Cerebellar cortex (tissue), 1 donor: ENCODE measurements at regions not wholly inside any gene's neighbourhood (a gene's known extent, or its start where the extent isn't known, plus 50 kb on each side); places are given as distances from the start of the nearest gene placed in this dataset.
A peak's percentile ranks its signal among the peaks of the same experiment; 100 is the strongest.

Source experiments
- DNase-seq: peaks from one replicate; pipeline ENCODE4 v3.0.0-alpha.2; 2015; ENCODE audit warnings: low spot score

DNA sequence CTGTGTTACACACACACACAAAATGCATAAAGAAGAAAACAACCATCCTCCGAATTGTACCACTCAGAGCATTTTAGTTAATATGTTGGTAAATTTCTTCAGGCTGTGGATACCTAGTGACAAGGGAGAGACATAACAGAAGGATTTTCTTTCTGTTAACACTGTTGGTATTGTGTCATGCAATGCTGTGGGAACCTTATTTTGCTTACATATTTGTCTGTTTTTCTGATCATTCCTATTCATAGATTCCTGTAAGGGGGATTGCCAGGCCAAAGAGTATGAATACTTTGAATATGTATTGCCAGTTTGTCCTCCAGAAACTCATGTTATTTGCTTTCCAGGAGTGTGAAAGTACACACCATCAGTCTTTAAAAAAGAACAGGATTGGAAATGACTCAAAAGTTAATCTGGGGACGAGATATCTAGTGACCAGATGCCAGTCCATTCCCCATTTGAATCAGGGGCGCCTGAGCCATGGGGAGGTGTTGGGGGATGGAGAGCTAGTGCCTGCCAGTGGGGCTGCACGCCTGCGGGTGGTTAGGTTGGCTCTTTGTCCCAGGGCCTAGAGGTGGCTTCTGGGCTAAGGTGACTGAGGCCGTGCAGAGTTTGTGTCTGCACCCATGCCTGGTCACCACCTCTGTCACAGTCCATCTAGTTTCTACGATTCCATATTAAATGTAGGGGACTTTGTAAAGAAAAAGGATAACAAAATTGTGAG lies 142.0 kb downstream of the PTPN20 start:
- no peak for DNase-seq

DNA sequence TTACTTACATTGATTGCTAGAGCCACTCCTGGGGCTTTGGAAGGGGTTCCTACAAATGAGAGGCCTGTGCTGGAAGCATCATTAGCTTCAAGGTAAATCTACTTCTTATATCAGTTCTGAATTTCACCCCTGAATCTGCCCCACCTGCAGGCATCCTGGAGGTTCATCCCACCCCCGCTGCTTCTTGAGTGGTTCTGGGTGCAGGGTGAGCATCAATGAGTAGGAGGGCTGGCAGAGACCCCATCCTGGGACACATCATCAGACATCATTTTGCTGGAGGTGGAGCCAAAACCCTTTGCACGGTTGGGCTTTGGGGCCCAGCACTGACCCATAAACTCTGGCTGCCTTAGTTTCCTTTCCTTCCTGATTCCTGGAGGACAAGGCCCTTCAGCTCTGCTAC lies 143.7 kb downstream of the PTPN20 start:
- no peak for DNase-seq

DNA sequence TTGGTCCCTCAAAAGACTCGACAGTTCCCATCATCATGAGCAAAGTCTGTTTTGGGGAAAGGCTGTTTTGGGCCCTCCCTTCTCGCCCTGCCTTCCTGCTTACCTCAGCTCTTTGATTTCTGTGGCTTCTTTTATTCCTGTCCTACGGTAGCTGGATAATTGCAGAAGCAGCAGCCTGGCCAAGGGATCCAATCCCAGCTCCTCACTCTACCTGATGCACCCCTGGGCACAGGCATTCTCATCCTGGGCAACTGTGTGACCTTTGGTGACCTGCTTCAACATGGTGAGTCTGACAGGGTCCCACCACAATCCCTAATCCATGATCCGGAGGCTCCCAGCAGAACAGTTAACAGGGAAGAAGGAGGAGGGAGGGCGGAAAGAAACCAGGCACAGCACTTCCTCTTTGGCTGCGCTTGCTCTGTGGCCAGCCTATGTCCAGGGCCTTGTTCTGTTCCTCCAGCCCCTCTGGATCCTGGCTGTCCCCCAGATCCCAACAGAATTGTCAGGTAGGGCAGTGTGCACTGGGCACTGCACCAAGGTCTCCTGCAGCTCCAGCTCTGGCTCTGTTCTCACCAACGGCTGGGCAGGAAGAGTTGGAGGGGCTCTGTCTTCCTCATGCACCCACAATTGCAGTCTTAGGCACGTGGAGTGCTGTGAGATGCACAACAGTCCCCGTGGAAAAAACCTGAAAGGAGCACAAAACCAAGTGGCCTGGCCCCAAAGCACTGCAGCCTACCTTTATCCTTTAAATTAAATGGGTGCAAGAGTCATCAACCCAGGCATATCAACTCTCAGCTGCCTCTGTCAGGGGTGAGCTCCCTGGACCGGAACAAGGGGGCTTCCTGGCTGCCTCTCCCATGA lies 144.4 kb downstream of the PTPN20 start:
- DNase-seq: peak; percentile 1

DNA sequence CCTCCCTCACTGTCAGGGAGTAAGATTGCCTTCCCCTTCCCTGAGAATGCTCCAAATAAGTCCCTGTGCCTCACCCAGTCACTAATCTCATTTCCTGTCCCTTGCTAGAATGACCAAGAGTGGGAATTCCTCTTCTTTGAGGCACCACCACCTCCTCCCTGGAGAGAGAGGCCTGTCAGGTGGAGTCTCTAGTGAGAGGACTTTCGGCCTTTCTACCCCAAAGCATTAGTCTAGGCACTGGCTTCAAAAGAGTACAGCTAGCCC lies 145.0 kb downstream of the PTPN20 start:
- no peak for DNase-seq

DNA sequence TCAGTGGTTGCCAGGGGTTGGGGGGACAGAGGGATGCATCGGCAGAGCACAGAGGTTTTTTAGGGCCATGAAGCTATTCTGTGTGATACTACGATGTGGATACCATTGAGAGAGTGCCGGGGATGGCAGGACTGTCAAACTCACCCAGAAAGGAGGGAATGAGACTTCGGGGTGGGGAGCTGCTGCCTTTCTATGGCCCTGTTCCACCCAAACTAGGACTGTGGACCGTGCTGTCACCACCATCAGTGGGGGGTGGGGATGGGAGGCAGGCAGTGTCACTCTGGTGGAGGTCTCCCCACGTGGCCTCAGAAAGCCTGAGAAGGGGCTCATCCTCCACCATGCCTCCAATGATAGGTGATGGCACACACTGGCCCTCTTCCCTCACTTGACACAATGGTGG lies 146.2 kb downstream of the PTPN20 start:
- no peak for DNase-seq

DNA sequence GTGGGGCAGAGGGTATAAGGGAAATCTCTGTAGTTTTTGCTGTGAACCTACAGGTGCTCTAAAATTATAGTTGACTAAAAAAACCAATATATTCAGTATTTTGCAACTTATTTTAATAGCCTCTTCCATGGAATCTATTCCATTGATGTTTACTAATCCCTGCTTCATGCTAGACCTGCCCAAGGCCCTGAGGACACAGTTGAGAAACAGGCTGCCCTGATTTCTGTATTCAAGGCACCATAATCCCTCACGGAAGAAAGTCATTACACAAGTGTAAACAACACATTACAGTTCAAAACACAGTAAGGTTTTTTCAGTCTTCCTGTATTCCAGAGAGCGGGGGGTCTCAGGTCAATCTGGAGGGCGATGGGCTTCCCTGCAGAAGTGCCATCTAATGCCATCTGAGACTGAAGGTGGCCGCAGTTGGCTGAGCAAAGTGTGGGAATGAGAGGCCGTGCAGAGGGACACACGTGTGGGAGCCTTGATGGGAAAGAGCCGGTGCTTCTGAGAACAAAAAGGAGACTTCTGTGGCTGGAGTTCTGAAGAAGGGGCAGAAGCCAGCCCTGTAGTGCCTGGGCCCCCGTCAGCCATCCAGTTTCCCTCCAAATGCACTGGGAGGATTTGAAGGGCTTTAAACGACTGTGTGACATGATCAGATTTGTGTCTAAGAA lies 146.9 kb downstream of the PTPN20 start:
- DNase-seq: no peak

DNA sequence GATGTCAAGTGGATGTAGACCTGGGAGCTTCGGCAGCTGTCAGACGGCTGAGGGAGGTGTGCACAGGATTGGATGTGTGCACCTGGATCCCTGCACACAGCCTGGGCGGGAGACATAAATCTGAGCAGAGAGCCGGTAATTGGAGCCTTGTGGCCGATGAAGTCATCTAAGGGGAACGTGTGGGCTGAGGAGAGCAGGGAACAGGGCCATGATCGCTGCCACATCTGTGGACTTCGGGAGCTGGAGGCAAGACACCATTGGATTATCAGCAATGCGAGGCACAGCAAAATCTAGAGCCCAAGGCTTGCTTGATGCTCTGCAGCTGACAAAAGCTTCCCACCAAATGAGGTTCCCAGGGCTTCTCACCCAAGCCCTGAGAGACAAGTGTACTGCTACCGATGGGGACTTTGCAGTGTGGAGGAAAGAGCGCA lies 147.7 kb downstream of the PTPN20 start:
- no peak for DNase-seq

DNA sequence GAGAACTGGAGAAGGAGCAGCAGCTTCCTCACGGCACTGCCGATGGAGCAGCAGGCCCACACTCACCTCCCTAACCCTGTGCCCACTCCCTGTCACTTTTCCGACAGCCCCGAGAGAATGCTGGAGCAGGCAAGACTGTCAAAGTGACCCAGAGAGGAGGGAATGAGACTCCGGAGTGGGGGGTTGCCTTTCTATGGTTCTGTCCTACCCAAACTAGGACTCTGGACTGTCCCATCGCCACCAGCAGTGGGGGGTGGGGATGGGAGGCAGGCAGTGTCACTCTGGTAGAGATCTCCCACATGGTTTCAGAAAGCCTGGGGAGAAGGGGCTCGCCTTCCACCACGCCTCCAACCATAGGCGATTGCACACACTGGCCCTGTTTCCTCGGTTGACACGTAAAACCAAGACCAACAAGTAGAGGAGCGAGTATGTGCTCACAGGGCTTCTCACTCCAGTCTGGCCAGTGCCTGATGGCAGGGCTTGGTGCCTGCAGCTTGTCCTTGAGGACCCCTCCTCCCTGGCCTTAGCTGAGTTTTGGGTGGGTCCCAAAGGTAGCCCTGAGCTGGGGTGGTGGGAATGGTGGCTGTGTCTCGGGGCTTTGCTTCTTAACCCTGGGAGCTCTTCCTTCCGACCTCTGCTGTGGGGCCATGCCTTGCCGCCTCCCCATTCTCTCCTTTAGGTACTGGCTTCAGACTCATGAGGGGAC lies 148.5 kb downstream of the PTPN20 start:
- no peak for DNase-seq

DNA sequence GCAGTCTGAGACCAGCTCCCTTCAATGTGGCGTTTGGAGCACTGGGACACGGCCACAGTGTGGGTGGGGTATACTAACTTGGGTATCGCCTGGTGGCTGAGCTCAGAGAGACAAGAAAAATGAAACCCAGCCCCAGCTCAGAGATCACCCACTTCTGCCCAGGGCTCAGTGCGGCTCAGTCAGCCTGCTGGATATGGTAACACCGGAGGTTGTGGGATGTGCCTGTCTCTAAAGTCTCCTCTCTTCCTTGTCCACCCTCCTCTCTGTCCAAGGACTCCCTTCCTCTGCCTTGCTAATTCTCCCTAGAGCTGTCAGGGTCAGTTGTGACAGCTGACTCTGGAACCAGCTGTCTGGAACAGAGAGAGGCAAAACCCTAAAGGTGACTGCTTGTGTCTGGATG lies 149.1 kb downstream of the PTPN20 start:
- no peak for DNase-seq

DNA sequence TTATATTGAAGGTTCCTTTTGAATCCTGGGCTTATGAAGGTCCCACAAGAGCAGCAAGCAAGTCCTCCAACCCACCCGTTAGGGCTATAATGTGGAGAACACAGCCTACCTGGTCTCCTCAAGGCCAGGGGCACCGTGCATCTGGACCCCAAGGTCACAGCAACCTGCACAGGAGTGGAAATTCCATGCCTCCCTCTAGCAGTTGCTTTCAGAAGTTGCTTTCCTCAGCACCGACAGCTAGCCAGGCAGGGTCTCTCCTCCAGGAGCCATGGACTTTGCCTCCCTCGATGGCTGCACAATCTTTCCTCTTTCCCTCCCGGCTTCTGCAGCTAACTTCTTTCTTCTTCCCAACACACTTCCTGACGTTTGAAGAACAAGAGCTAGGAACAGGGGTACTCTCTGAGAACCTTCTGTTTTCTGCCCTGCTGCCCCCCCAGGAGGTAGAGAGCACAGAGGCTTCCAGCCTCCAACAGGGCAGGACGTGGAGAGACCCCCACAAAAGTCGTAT lies 149.8 kb downstream of the PTPN20 start:
- DNase-seq: no peak

DNA sequence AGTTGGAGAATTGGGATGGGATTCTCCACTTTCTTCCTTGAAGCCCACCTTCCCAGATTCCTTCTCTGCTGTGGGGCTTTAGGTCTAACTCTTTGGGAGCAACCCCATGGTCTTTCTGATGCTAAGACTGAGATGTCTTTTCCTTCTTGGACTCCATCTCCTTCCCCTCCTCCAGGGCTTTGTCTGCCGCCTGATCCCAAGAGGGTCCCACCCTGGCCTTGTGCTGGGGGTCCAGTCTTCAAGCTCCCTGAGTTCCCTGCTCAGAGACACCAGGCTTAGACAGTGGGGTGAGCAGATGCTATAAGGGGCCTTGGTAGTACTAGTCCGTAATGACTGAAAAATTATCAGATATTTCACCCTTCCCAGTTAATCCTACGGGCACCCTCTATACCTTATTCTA lies 150.5 kb downstream of the PTPN20 start:
- DNase-seq: no peak

DNA sequence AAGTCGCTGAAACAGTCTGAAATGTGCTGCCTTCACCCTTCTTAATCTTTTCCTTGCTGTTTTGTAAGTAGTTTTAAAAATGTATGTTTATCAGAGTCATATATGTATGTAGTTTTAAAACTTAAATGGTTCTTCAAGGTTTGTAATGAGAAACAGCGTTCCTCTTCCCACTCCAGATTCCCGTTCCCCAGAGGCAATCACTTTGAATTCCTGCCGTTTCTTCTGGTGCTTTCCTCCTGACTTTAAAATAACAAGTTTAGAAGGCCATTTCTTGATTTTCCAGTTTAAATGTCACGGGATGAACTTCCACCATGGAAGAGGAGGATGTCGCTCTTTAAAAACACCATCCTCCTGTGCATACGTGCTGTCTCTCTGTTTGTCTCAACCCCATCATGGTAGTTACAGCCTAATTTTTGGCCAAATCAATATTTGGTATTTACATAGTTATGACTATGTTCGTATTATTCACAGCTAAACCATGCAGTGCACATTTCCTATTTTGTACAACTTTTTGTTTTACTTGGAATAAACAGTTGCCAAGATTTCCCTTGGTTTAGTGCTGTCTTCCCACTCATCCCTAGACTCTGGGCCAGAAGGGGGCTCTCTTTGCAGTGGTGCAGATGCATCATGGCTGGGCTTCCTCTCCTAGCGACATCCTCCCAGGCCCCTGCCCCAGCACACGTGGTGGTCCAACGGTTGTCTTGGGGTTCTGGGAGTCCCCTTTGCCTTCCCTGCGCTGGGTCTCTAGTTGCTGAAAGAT lies 151.4 kb downstream of the PTPN20 start:
- DNase-seq: peak; percentile 4

DNA sequence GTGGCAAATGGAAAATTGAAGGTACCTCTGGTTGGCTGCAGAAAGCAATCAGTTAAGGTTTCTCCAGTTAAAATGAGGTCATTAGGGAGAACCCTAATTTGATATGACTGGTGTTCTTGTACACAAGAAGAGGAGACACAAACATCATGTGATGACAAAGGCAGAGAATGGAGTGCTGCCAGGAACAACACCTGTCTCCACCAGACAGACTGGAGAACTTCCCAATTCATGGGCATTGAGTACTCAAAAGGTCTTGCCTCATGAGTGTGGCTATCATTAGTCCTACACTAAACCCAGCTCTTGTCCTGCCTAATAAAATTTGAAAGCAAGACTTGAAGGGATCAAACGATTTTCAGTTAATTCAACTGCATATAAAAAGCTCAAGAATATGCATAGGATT lies 152.6 kb downstream of the PTPN20 start:
- peak; percentile 72 for DNase-seq

DNA sequence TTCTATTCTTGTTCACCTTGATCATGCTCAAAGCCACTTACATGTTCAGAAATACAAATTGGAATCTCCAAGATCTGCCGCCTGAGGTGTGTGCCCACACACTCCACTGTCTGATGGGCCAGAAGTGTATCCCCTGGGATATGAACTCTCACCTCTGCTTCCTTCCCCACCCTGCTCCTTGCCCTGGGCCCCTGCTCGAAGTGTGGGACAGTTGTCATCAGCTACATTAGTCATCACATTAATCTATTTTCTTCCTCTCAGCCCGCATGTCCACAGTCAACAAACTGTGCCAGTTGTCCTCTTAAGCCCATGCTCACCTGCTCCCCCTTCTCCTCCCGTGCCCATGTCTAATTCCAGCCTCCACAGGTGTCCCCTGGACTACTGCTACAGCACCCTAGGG lies 154.7 kb downstream of the PTPN20 start:
- DNase-seq: no peak

DNA sequence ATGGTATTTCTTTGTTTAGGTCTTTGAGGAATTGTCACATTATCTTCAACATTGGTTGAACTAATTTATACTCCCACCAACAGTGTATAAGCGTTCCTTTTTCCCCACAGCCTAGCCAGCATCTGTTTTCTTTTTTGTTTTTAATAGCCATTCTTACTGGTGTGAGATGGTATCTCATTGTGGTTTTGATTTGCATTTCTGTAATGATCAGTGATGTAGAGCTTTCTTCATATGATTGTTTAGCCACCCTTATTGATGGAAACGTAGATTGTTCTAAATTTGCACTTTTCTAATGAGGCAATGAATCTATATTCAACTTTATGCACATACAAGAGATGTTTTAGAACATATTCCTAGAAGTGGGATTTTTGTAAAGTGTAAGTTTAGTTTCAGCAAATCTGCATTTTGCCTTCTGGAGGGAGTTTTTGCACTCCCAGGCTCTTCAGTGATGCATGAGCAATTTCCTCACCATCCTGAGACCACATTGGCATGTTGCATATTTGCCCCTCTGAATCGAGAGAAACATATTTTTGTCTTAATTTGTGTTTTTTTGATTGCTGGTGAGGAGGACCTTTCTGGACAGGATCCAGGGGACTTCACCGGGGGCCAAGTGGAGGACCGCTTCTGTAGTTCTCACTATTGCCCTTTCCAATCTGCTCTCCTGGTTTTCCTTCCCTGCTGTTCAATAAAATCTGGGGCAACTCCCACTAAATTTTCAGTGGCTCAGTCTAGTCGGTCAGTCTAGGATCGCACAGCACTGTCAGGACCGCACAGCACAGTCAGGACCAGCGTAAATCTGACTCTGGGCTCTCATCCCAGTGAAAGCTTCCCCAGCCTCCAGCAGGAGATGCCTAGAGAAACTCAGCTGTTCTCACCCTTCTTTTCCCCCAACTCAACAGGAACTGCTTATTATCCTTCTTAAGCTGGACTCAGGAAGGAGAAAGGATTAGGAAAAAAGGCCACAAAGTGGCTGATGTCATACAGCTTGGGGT lies 157.0 kb downstream of the PTPN20 start:
- DNase-seq: no peak

DNA sequence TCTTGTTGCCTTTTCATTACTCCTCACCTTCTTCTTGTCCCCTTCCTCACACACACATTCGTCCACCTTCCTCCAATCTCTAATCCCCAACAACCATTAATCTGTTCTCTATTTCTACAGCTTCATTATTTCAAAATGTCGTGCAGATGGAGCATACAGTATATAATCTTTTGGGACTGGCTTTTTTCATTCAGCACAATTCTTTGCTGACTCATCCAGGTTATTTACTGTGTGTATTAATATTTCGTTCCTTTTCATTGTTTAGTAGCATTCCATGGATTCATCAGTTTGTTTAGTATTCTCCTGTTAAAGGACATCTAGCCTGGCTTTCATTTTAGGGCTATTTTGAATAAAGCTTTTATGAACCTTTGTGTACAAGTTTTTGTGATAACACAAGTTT lies 159.3 kb downstream of the PTPN20 start:
- DNase-seq: no peak

DNA sequence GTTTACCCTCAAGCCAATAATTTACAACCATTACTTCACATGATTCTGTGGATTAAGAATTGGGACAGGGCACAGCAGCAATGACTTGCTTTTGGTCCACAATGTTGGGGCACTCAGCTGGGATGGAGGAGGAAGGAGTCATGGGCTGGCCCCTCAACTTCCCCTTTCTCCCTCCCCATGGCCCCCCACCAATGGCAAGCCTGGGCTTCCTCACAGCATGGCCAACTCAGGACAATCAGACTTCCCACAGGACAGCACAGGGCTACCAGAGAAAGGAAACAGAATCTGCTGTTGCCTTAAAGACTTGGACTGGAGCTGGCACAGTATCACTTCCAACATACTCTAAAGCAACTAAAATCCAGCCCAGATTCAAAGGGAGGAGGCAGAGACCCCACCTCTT lies 160.7 kb downstream of the PTPN20 start:
- no peak for DNase-seq

DNA sequence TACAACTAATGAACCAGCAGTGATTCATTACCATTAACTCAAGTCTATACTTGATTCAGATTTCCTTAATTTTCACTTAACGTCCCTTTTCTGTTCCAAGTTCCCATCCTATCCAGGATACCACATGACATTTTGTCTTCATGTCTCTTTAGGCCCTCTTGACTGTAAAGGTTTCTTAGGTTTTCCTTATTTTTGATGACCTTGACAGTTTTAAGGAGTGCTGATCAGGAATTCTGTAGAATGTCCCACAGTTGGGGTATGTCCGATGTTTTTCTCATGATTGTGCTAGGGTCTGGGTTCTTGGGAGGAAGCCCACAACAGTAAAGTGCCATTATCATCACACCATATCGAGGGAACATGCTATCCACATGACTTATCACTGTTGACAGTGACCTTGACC lies 162.7 kb downstream of the PTPN20 start:
- DNase-seq: no peak

DNA sequence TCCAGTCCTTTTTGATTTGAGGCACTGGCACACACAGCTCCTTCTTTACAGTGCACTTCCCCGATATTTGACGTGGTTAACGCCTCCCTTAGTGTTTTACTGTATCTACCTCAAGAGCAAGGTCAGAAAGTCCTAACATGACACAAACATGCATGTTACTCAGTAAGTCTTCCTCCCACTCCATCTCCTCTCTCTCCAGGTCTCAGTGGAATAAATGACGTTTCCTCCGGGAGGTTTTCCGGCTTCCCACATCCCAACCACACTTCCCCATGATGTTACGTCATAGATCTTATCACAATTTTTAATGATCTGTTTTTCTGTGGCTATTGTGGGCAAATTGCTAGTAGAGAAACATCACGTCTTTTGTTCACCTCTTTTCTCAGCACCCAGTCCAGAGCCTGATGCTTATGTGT lies 165.7 kb downstream of the PTPN20 start:
- DNase-seq: no peak

DNA sequence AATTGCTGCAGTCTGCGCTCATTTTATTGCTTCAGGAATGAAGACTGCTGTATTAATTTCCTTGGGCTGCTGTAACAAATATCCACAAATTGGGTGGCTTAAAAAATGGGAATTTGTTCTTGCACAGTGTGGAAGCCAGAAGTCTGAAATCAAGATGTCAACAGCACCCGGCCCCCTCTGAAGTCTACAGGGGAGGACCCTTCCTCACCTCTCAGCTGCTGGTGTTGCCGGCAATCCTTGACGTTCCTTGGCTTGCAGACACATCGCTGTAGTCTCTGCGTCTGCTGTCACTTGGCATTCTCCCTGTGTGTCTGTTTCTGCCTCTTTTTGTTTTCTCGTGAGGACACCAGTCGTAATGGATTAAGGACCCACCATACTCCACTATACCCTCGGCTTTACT lies 166.2 kb downstream of the PTPN20 start:
- no peak for DNase-seq
